Tibial nerve (tissue), 4 donors: ENCODE measurements at regions not wholly inside any gene's neighbourhood (a gene's known extent, or its start where the extent isn't known, plus 50 kb on each side); places are given as distances from the start of the nearest gene placed in this dataset.
"Not testable (repeated sequence)": the region's sequence is repeated elsewhere in the genome, so short reads cannot be mapped to it uniquely, and the experiment has no call there.

Source experiments
- DNase-seq, 2 donors: peaks; one replicate each; pipeline ENCODE4 v3.0.0-alpha.2; 2019; ENCODE audit warnings: low spot score in 2 of 2
- H3K27ac ChIP-seq, 4 donors: fragments of 200-600 bp; sonication (generic) in 3 of 4; one replicate each; pipeline ENCODE4 v1.5.1; 2017 to 2019; ENCODE audit warnings: mild to moderate bottlenecking in 1 of 4
- H3K27me3 ChIP-seq, 2 donors: fragments of 200-600 bp; sonication (generic) in 1 of 2; one replicate each; pipeline versions ENCODE4 v1.5.1 to v1.6.0; 2017 to 2019
- H3K36me3 ChIP-seq, 3 donors: fragments of 200-600 bp; sonication (generic); one replicate each; pipeline ENCODE4 v1.5.1; 2018 to 2019
- H3K4me1 ChIP-seq, 4 donors: fragments of 200-600 bp; sonication (generic) in 3 of 4; one replicate each; pipeline ENCODE4 v1.5.1; 2017 to 2019
- H3K4me3 ChIP-seq, 4 donors: fragments of 200-600 bp; sonication (generic) in 3 of 4; one replicate each; pipeline ENCODE4 v1.5.1; 2017 to 2019; ENCODE audit warnings: mild to moderate bottlenecking in 1 of 4, moderate library complexity in 1 of 4
- H3K9me3 ChIP-seq, 4 donors: fragments of 200-600 bp; sonication (generic) in 3 of 4; one replicate each; pipeline ENCODE4 v1.5.1; 2017 to 2019
- EP300 ChIP-seq, 2 donors: sonication (generic); formaldehyde crosslinking; IDR thresholded peaks; one replicate each; pipeline ENCODE4 v1.6.1; 2017; ENCODE audit warnings: antibody characterized with exemption in 2 of 2, mild to moderate bottlenecking in 1 of 2
- POLR2A ChIP-seq, 2 donors: fragments of 450-650 bp; IDR thresholded peaks; one replicate each; pipeline ENCODE4 v1.6.1; 2017; ENCODE audit warnings: antibody characterized with exemption in 2 of 2, mild to moderate bottlenecking in 2 of 2, moderate library complexity in 2 of 2
- WGBS, 2 donors: methylation state at CpG; one replicate each; pipeline ENCODE4 v1.1.5; 2018; 5-methylcytosine and 5-hydroxymethylcytosine counted together
- TF ChIP-seq, protein P1 (sequence below), 5 experiments: fragments of 200-600 bp in 3 of 5; fragments of 450-650 bp in 2 of 5; sonication (generic) in 3 of 5; IDR thresholded peaks; one replicate each; pipeline ENCODE4 v1.5.1; 2016 to 2019; ENCODE audit warnings: antibody characterized with exemption in 5 of 5, mild to moderate bottlenecking in 3 of 5, moderate library complexity in 2 of 5

GRCh38 chr5:172533058-172533398, 78.7 kb upstream of the SH3PXD2B start:
- H3K9me3 ChIP-seq = no peaks in the 10 kb centered on the region
- no peak for TF ChIP-seq POLR2A (IDR thresholded peaks at IDR 0.05)
- no peak for TF ChIP-seq EP300 (IDR thresholded peaks at IDR 0.05)
- TF ChIP-seq, protein P1, sequence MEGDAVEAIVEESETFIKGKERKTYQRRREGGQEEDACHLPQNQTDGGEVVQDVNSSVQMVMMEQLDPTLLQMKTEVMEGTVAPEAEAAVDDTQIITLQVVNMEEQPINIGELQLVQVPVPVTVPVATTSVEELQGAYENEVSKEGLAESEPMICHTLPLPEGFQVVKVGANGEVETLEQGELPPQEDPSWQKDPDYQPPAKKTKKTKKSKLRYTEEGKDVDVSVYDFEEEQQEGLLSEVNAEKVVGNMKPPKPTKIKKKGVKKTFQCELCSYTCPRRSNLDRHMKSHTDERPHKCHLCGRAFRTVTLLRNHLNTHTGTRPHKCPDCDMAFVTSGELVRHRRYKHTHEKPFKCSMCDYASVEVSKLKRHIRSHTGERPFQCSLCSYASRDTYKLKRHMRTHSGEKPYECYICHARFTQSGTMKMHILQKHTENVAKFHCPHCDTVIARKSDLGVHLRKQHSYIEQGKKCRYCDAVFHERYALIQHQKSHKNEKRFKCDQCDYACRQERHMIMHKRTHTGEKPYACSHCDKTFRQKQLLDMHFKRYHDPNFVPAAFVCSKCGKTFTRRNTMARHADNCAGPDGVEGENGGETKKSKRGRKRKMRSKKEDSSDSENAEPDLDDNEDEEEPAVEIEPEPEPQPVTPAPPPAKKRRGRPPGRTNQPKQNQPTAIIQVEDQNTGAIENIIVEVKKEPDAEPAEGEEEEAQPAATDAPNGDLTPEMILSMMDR (IDR thresholded peaks at IDR 0.05) = no peak
- H3K27ac ChIP-seq = peak overlapping the region in 1 of 4 donors; percentile 79
- WGBS, 2 donors = 84 to 85% methylated on average over 10 of the region's 10 CpGs
- peaks cover 4 to 40% (median 17%) of the 10 kb centered on the region in 4 donors for H3K4me1 ChIP-seq
- no peak overlapping the region for H3K4me3 ChIP-seq
- no peak for DNase-seq
- H3K36me3 ChIP-seq = no peaks in the 10 kb centered on the region
- no peaks in the 10 kb centered on the region for H3K27me3 ChIP-seq

- Histone ChIP-seq H3K4me1 (peaks cover 4 to 40% (median 17%) of the 10 kb centered on the region in 4 donors), H3K27ac (peak overlapping the region in 1 of 4 donors; percentile 79)
- H3K36me3 ChIP-seq, H3K4me3 ChIP-seq, H3K9me3 ChIP-seq, H3K27me3 ChIP-seq, DNase-seq: not testable (repeated sequence)
- 77 to 84% methylated on average over 8 of the region's 8 CpGs for WGBS, 2 donors
These were observed 78.1 kb upstream of the SH3PXD2B start for GRCh38 chr5:172532439-172532838.

DNA sequence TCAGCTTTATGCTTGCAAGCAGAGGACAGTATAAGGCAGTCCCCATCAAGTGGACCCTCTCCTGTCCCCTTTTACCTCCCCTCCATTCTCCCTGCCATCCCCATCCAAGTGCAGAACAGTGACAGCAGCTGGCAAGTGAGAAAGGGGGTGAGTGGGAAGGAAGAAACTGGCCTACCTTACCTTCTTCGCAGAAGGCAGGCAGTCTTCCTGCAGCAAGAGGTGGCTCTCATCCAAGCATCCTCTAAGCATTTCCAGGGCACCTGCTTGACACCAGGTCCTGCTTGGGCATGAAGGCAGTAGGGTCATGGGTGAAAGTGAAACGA, 77.3 kb upstream of the SH3PXD2B start:
- DNase-seq = no peak
- TF ChIP-seq POLR2A (IDR thresholded peaks at IDR 0.05) (no peak), EP300 (IDR thresholded peaks at IDR 0.05) (no peak)
- TF ChIP-seq, protein P1 (IDR thresholded peaks at IDR 0.05) = no peak
- no peak overlapping the region for H3K27ac ChIP-seq
- H3K4me3 ChIP-seq = no peak overlapping the region
- no peaks in the 10 kb centered on the region for H3K27me3 ChIP-seq
- no peaks in the 10 kb centered on the region for H3K36me3 ChIP-seq
- no peaks in the 10 kb centered on the region for H3K9me3 ChIP-seq
- peaks cover 4 to 40% (median 17%) of the 10 kb centered on the region in 4 donors for H3K4me1 ChIP-seq
- WGBS, 2 donors = 88 to 94% methylated on average over 2 of the region's 2 CpGs

DNA sequence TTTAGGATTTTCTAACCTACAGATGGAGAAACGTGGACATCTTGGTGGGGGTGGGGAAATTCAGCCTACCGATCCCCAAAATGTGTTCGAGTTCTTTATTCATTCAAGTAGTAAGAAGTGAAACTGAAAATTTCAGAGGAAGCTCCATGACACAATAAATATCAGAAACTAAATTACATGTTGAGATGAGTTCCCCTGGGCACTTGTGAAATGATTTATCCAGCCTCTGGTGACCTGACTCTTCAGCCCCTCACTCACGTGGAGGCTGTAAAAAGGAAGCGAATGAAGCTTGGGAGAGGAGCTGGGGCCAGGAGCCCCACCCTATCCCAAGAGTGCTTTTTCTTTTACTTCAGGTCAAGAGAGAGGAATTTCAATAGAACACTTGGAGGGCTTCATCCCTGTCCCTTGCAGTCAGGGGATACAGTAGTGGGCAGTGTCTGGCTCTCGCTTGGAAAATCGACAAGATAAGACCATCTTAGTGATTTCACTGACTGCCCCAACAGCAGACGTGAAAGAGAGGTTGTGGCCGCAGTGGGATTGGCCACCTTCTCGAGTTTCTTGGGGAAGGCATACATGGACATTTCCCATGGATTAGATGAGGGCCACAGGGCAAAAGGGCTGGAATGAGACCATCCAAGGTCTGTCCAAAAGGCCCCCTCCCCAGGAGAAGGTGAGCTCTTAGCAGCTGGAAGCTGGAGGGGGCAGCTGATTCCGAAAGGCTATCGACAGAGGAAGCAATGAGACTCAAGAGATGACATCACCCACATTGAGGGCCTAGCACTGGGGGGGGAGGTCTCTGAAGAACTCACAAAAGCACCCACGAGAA, 76.8 kb upstream of the SH3PXD2B start:
- Histone ChIP-seq H3K4me1 (peaks cover 4 to 40% (median 17%) of the 10 kb centered on the region in 4 donors), H3K36me3 (no peaks in the 10 kb centered on the region), H3K9me3 (no peaks in the 10 kb centered on the region), H3K4me3 (no peak overlapping the region), H3K27ac (no peak overlapping the region), H3K27me3 (no peaks in the 10 kb centered on the region)
- 64 to 69% methylated on average over 13 of the region's 13 CpGs for WGBS, 2 donors
- DNase-seq = no peak
- TF ChIP-seq, protein P1 (IDR thresholded peaks at IDR 0.05) = no peak
- no peak for TF ChIP-seq POLR2A (IDR thresholded peaks at IDR 0.05)
- no peak for TF ChIP-seq EP300 (IDR thresholded peaks at IDR 0.05)

- TF ChIP-seq, protein P1 (IDR thresholded peaks at IDR 0.05) = no peak
- no peak for TF ChIP-seq EP300 (IDR thresholded peaks at IDR 0.05)
- TF ChIP-seq POLR2A (IDR thresholded peaks at IDR 0.05) = no peak
- peaks cover 4 to 40% (median 17%) of the 10 kb centered on the region in 4 donors for H3K4me1 ChIP-seq
- no peak for DNase-seq
- H3K4me3 ChIP-seq = no peak overlapping the region
- H3K27ac ChIP-seq = no peak overlapping the region
- no peaks in the 10 kb centered on the region for H3K27me3 ChIP-seq
- no peaks in the 10 kb centered on the region for H3K36me3 ChIP-seq
- H3K9me3 ChIP-seq = no peaks in the 10 kb centered on the region
- 96 to 99% methylated on average over 8 of the region's 8 CpGs for WGBS, 2 donors
These were observed 76.1 kb upstream of the SH3PXD2B start for GRCh38 chr5:172530406-172530805.
